HG03280 (cell line): ENCODE measurements at regions not wholly inside any gene's neighbourhood (a gene's known extent, or its start where the extent isn't known, plus 50 kb on each side); places are given as distances from the start of the nearest gene placed in this dataset.
"Not testable (repeated sequence)": the region's sequence is repeated elsewhere in the genome, so short reads cannot be mapped to it uniquely, and the experiment has no call there.

Experiments used
- ATAC-seq: cut with Tn5 transposase; IDR thresholded peaks from one replicate; pipeline ENCODE4 v1.9.1; 2021; ENCODE audit warnings: mild to moderate bottlenecking, moderate library complexity; ENCODE audit not compliant: unreplicated experiment

DNA sequence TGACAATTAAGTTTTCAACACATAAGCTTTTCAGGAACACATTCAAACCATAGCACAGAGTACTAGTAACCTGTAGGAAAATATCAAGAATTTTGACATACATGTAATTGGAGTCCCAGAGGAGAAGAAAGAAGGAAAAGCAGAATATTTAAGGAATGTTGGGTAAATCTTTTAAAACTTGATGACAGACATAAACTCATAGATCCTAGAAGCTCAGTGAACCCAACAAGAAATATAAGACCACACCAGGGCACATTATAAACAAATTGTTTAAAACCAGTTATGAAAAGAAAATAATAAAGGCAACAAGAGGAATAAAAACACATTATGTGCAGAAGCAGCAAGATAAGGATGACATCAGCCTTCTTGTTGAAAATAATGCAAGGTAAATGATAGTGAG lies 151.5 kb upstream of the ATXN1 start:
- no peak for ATAC-seq

DNA sequence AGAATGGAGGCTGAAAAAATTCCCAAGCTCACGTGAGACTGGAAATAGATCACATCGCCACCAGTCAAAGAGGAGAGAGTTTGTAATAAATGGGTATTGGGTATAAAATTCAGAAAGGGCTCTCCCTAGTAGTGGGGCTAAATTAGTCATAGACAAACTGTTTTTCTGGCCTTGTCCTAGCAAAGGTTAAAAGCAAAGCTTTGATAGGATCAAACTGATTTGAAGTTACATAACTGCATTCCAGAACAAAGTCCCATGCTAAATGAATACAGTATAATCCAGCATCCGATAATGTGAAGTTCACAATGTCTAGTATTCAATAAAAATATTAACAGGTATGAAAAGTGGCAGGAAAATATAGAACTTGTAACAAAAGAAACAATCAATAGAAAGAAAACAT lies 149.8 kb upstream of the ATXN1 start:
- no peak for ATAC-seq

DNA sequence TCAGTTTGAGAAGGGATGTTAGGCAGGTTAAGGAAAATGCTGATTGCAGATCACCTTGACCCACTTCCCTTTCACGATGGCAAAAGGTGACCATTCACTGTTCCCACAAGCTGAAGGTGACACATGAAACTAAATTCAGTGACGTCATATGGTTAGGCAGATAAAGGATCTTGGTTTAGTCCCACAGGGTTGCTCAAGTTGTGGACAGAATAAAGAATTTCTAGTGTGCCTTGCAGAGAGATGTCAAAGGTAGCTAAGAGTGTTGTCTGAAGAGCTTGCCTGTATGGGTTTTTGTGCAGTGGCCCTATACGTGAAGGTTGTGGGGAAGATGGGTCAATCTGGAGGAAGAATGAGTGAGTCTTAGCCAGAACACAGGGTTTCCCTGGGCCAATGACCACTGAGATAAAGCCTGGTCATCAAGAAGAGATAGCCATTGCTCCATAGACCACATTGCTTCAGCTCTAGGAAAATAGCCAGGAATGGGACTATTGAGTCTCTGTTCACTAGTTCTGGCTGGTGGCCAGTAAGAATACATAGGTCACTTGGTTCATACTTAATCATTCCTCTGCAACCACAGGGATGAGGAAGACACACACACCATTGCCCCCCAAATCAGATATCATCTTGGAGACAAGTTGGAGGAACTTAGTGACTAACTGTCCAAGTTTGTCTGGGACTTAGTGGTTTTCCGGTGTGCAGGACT lies 148.5 kb upstream of the ATXN1 start:
- no peak for ATAC-seq

DNA sequence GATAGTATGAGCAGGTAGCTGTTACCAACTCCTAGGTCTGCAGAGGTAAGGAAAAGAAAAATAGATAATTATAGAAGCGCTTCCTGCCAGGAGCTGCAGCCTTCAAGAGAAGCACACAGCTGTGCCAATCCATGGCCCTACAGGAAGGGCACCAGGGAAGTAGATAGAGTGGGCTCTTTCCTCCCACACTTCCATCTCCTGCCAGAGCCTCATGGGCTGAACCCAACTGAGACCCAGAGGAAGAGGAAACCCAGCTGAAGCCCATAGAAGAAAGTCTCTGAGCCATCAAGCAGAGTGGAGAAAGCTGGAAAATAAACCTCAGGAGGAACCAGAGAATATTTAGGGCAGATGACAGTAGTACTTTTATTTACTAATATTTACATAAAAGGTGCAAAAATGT lies 146.7 kb upstream of the ATXN1 start:
- no peak for ATAC-seq

DNA sequence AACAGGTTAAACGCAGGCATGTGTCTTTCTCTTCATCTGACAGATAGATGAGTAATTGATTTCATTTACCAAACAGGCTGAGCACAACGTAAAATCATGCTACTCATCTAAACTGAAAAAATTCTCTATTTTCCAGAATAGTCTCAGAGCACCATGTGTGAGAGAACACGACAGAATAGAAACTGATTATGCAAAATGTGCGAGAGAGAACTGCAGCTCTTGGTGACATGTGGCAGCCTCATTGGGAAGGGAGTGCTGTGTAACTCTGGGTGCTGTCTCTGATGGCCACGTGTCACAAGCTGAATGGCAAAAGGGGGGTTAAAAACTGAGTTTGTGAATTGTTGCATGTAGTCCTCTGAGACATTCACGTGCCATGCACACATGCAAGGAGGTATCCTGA lies 143.7 kb upstream of the ATXN1 start:
- ATAC-seq: no peak

DNA sequence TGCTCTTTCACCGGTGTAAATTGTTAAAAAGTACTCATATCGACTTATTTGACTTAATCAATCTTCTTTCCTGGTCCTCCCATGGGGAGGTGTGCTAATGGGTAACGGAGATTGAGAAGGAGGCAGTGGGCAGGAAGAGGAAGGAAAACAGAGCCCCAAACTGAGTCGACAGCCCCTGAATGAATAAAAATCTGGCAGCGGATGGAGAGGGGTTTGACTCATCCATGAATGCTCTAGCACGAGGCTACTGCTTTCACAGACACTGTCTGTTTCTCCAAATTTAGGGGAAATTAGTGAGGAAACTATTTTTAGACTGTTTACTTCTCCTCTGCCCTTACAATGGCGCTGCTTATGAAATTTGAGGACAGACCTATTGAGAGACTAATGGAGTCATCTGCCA lies 142.2 kb upstream of the ATXN1 start:
- no peak for ATAC-seq

DNA sequence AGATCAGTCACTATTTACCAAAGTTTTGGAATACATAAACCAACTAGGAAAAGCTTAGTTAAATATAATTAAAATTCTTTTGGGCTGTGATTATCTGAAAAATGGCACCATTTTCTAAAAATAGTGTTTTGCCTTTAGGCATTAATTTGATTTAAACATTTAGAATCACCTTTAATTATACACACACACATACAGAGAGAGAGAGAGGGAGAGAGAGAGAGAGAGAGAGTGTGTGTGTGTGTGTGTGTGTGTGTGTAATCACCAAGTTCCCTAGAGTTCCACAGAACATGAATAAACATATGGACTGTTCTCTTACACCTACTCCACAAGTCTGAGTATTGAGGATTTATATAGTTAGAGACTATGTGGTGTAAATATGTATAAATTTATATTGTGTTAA lies 141.2 kb upstream of the ATXN1 start:
- ATAC-seq: no peak

DNA sequence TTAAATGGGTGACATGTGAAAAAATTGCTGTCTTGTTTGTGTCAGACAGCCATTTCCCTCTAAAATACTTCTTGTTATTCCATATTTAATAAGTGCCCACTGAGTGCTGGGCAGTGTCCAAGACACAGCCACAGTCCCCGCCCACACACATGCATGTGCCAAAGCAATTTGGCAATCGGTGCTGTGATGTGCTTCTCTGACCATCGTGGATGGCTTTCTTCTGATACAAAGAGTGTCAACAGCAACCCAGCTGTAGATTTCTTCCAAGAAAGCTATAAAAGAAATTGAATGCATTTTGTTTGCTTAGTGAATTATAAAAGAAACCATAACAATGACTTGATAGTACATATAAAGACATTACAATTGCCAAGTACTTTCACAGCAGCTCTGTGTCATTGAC lies 140.5 kb upstream of the ATXN1 start:
- ATAC-seq: no peak

DNA sequence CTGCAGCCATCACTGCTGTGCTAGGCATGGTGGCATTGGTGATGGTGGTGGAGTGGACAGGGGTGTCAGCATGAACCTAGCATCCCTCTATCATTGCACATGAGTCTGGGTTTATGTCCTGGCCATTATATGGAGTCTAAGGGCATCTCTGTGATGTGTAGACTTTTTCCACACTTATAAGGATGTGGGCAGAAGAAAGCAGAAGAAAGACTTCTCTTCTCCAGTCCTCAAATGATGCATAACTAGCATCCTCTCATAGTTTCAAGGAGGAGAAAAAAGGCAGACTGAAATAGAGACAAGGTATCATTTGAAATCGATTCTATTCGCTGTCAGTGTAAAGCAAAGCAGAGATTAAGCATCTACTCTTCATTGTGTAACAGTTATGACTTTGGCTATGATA lies 140.0 kb upstream of the ATXN1 start:
- ATAC-seq: no peak

DNA sequence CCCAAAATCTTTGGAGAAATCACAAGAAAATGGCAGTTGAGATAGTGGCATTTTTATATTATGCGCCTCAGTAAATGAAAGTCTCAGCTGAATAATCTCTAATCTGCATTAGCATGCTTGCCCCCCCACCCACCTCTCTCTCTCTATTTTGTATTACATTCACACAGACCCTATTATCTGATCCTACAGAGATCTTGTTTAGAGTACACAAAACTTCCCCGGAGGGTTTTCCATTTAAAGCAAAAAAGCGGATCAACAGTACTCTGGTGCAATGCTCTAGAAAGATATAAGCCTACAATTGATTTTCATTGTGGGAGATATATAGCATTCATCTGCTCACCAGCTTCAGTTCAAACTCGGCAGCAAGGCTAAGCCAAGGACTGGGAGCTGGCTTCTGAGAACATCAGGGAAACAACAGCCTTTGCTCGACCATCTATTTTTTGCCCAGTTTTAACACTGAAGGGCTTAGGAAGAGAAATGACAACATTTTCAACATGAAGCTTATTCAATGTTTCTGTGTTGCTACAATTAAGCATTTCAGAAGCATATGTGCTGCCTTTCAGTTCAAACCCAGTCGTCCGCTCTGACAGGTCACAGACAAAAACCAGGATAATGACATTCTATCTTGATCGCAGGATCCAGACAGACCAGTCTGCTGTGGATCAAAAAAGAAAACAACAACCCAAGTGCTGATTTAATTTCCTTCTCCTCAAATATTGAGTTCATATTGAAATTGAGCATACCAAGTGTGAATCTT lies 137.6 kb upstream of the ATXN1 start:
- ATAC-seq: no peak

DNA sequence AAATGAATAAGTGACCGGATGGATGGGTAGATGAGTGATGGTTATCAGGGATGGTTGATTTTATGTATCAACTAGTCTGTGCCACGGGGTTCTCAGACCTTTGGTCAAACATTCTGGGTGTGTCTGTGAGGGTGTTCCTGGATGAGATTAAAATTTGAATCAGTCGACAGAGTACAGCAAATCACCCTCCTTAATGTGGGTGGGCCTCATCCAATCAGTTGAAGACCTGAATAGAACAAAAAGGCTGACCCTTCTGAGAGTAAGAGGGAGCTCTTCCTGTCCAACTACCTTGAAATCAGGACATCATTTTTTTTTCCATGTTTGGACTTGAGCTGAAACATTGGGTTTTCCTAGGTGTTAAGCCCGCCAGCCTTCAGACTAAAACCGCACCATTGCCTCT lies 136.4 kb upstream of the ATXN1 start:
- ATAC-seq: no peak

DNA sequence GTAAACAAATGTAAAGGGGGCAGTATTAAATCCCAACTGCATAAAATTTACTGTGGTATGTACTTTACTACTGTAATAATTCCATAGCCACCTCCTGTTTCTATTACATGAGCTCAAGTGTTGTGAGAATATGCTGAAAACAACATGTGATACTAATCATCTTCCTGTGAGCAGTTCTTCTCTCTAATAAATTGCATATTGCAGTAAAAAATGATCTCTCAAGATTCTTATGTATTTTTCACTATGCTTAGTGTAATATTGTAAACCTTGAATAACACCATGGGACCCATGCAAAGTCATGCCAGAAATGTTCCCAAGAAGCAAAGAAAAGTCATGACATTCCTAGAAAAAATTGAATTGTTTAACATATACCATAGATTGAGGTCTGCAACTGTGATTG lies 133.0 kb upstream of the ATXN1 start:
- no peak for ATAC-seq

DNA sequence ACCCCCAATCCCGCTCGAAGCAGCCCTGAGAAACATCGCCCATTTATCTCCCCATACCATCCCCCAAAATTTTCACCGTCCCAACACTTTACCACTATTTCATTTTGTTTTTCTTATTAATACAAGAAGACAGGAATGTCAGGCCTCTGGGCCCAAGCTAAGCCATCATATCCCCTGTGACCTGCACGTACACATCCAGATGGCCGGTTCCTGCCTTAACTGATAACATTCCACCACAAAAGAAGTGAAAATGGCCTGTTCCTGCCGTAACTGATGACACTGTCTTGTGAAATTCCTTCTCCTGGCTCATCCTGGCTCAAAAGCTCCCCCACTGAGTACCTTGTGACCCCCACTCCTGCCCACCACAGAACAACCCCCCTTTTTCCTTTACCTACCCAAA lies 129.8 kb upstream of the ATXN1 start:
- ATAC-seq: not testable (repeated sequence)

DNA sequence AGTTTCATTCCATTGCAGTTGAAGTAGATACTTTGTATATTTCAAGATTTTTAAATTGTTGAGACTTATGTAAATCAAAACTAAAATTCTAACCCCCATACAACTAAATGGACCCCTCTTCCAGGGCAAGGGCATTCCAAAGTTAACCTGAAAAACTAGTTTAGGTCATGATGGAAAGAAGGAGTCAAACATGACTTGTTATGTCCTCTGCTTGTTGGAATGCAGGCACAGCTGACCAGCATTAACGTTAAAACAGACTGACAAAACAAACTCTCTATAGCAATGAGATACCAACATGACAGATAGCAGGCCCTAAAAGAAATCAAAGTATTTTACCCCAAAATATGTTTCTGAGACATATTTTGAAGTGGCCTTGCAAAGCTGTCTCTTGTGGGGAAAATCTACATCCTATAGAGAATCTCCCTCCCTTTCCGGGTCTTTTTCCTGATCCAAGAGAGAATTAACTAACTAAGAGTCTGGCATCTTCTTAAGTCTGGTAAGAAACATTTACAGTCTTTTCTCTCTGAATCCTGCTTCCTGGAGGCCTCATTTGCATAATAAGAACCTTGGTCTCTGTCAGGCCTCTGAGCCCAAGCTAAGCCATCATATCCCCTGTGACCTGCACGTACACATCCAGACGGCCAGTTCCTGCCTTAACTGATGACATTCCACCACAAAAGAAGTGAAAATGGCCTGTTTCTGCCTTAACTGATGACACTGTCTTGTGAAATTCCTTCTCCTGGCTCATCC lies 124.3 kb upstream of the ATXN1 start:
- no peak for ATAC-seq

DNA sequence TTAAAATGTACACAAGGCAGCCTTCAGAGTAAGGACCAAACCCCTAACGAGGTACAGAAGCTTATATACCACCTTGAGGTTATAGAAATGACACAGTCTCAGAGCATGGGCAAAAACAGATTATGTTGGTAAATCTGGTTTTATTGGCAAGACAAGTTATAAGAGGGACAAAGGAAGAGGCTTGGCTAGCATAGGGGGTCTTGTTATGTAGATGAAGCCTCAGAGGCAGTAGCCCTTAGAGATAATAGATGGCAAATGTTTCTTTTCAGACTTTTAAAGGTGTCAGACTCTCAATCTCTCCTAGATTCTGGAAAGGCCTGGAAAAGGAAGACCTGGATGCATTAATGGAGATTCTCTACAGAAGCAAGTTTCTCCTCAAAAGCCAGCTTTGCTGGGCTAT lies 123.3 kb upstream of the ATXN1 start:
- no peak for ATAC-seq

DNA sequence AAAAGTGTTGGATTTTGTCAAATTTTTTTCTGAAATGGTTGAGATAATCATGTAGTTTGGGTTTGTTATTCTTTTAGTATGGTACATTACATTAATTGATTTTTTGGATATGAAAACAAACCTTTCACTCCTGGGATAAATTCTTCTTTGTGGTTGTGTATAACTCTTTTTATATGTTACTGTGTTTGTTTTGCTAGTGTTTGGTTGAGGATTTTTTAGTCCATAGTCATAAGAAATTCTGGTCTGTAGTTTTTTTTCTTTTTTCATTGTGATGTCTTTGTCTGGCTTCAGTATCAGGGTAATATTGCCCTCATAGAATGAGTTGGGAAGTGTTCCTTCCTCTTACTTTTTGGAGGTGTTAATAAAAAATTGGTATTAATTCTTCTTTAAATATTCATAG lies 122.2 kb upstream of the ATXN1 start:
- ATAC-seq: no peak

DNA sequence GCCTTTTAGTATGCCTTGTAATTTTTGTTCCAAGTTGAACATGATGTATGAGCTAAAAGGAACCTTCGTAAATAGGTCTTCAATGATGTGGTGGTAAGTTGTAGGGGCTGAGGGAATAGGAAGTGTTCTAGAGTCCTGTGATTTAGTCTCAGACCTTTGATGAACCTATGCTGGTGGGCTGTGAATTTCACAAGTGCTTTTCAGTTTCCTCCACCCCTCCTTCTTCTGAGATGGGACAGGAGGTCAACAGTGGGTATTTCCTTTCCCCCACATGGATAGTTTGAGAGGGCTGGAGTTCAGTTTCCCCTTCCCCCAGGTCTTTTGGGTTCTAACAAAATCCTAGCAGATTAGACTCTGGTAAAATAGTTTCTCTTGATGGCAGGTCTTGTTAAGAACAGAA lies 121.0 kb upstream of the ATXN1 start:
- ATAC-seq: no peak

DNA sequence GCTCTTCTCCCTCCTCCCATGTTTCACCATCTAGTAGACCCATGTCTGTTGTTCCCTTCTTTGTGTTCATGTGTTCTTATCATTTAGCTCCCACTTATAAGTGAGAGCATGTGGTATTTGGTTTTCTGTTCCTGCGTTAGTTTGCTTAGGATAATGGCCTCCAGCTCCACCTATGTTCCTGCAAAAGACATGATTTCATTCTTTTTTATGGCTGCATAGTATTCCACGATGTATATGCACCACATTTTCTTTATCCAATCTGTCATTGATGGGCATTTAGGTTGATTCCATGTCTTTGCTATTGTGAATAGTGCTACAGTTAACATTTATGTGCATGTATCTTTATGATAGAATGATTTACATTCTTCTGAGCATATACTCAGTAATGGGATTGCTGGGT lies 115.6 kb upstream of the ATXN1 start:
- ATAC-seq: not testable (repeated sequence)

DNA sequence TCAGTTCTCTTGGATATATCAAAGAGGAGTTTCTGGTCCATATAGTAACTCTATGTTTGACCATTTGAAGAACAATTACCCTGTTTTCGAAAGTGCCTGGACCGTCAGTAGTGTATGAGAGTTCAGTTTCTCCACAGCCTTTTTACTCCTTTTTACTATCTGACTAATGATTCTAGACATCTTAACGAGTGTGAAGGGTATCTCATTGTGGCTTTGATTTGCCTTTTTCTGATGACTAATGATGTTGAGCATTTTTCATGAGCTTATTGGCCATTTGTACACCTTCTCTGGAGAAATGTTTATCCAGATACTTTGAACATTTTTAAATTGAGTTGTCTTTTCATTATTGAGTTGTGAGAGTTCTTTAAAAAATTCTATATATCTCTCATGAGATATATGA lies 114.9 kb upstream of the ATXN1 start:
- no peak for ATAC-seq

DNA sequence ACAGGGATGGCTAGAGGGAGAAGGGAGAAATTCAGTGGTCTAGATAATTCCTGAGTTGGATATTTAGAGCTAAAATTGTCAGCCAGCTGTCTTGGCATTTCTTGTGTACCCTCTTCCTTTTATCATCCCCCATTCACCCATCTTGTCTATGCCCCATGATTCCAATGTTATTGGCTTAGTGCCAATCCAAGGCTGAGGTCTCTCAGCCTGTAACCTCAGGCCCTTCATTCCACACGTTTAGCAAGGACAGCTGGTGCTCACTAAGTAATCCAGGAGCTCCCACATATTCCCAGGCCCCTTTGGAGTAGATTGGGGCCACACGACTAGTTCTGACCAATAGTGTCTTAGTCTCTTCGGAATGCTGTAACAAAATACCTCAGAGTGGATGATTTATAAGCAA lies 112.4 kb upstream of the ATXN1 start:
- ATAC-seq: no peak

DNA sequence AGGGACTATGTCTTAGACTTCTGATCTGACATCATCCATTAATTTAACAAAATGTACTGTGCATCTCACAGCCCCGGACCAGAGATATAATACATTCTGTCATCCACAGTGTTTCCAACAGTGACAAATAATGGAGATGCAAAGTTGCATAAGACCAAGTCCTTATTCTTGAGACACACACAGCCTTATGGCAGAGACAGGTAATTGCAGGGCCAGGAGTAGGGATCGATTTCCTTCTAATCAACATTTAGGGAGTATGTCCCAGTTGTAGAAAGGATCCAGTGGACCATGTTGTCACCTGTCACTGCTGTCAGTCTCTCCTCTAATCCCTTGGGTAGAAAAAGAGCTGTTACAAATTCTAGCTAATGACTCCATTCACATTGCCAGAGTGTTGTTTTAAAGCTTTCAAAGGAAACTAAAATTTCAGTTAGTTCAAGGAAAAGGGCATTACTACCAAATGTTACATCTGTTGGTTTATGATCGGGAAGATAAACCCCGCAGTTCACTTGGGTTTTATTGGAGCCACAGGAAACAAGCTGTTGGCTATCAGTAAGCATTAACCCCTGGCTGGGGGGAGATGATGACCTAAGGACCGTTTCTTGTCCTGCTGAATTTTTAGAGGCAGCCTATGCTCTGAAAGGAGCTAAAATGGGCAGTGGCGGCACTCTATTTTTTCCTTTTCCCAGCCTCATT lies 111.4 kb upstream of the ATXN1 start:
- no peak for ATAC-seq
